Hepatocyte (in vitro differentiated cells): ENCODE measurements at regions not wholly inside any gene's neighbourhood (a gene's known extent, or its start where the extent isn't known, plus 50 kb on each side); places are given as distances from the start of the nearest gene placed in this dataset.

Source experiments
- EZH2 ChIP-seq: fragments of 200-600 bp; sonication (generic); IDR thresholded peaks from 2 replicates; pipeline ENCODE4 v1.6.1; 2016; ENCODE audit warnings: antibody characterized with exemption, mild to moderate bottlenecking, borderline replicate concordance
- TF ChIP-seq, protein P1 (sequence below): fragments of 200-600 bp; sonication (generic); IDR thresholded peaks from 2 replicates; pipeline ENCODE4 v1.5.1; 2016; ENCODE audit warnings: antibody characterized with exemption, mild to moderate bottlenecking; ENCODE audit not compliant: poor library complexity

GRCh38 chr1:87478231-87478630, 149.6 kb downstream of the LMO4 start:
- TF ChIP-seq, protein P1, sequence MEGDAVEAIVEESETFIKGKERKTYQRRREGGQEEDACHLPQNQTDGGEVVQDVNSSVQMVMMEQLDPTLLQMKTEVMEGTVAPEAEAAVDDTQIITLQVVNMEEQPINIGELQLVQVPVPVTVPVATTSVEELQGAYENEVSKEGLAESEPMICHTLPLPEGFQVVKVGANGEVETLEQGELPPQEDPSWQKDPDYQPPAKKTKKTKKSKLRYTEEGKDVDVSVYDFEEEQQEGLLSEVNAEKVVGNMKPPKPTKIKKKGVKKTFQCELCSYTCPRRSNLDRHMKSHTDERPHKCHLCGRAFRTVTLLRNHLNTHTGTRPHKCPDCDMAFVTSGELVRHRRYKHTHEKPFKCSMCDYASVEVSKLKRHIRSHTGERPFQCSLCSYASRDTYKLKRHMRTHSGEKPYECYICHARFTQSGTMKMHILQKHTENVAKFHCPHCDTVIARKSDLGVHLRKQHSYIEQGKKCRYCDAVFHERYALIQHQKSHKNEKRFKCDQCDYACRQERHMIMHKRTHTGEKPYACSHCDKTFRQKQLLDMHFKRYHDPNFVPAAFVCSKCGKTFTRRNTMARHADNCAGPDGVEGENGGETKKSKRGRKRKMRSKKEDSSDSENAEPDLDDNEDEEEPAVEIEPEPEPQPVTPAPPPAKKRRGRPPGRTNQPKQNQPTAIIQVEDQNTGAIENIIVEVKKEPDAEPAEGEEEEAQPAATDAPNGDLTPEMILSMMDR: no peak
- no peak for TF ChIP-seq EZH2
